CD14-positive monocyte (primary cell): ENCODE measurements at regions not wholly inside any gene's neighbourhood (a gene's known extent, or its start where the extent isn't known, plus 50 kb on each side); places are given as distances from the start of the nearest gene placed in this dataset.

ENCODE experiments used
- DNase-seq, 3 donors: peaks; one replicate each; pipeline ENCODE4 v3.0.0-alpha.2; 2011 to 2022
- H2AFZ ChIP-seq: 2 replicates; pipeline ENCODE4 v1.6.0; 2012; ENCODE audit warnings: mild to moderate bottlenecking, low read depth, low read length, inconsistent platforms; ENCODE audit not compliant: insufficient read depth, poor library complexity, severe bottlenecking
- H3K27ac ChIP-seq, 2 donors: 1 replicate in 1 of 2; 2 replicates in 1 of 2; pipeline ENCODE4 v1.5.1; 2012 to 2013; ENCODE audit warnings: low read length in 2 of 2, control low read depth in 1 of 2, inconsistent platforms in 1 of 2, low read depth in 1 of 2, mild to moderate bottlenecking in 1 of 2
- H3K27me3 ChIP-seq, 2 donors: one replicate each; pipeline versions ENCODE4 v1.6.0 to v1.6.1; 2011 to 2013; ENCODE audit warnings: low read length in 2 of 2; ENCODE audit not compliant: control insufficient read depth in 2 of 2, insufficient read depth in 2 of 2
- H3K36me3 ChIP-seq, 2 donors: replicated peaks in 1 of 2; 1 replicate in 1 of 2; 2 replicates in 1 of 2; pipeline versions ENCODE4 v1.5.1 to v1.6.1; 2012 to 2013; ENCODE audit warnings: low read length in 2 of 2, control low read depth in 1 of 2, inconsistent platforms in 1 of 2, mild to moderate bottlenecking in 1 of 2; ENCODE audit not compliant: insufficient read depth in 2 of 2, control insufficient read depth in 1 of 2
- H3K4me1 ChIP-seq, 2 donors: 1 replicate in 1 of 2; 2 replicates in 1 of 2; pipeline versions ENCODE4 v1.5.1 to v1.6.1; 2012 to 2013; ENCODE audit warnings: low read length in 2 of 2, control low read depth in 1 of 2, inconsistent platforms in 1 of 2, mild to moderate bottlenecking in 1 of 2, moderate library complexity in 1 of 2; ENCODE audit not compliant: insufficient read depth in 2 of 2, control insufficient read depth in 1 of 2
- H3K4me2 ChIP-seq: replicated peaks from 2 replicates; pipeline ENCODE3; 2012; ENCODE audit warnings: low read length, moderate library complexity, mild to moderate bottlenecking; ENCODE audit not compliant: poor library complexity, severe bottlenecking; ENCODE audit errors: extremely low read depth
- H3K4me3 ChIP-seq, 3 experiments: fragments of 200-600 bp in 1 of 3; sonication (generic) in 1 of 3; replicated peaks in 1 of 3; 1 replicate in 2 of 3; 2 replicates in 1 of 3; pipeline ENCODE4 v1.5.1; 2011 to 2013; ENCODE audit warnings: low read length in 3 of 3, mild to moderate bottlenecking in 3 of 3, control low read depth in 2 of 3, low read depth in 2 of 3, inconsistent platforms in 1 of 3, moderate library complexity in 1 of 3
- H3K79me2 ChIP-seq: 2 replicates; pipeline ENCODE4 v1.6.0; 2012; ENCODE audit warnings: mild to moderate bottlenecking, control low read depth, inconsistent platforms, low read length, moderate library complexity; ENCODE audit not compliant: insufficient read depth
- H3K9ac ChIP-seq: 2 replicates; pipeline ENCODE4 v1.6.0; 2017; ENCODE audit warnings: low read length, mild to moderate bottlenecking; ENCODE audit not compliant: insufficient read depth, poor library complexity, severe bottlenecking
- H3K9me3 ChIP-seq, 2 donors: replicated peaks in 1 of 2; 1 replicate in 1 of 2; 2 replicates in 1 of 2; pipeline versions ENCODE4 v1.5.1 to v1.6.1; 2012 to 2013; ENCODE audit warnings: low read length in 2 of 2, control low read depth in 1 of 2; ENCODE audit not compliant: control insufficient read depth in 1 of 2, insufficient read depth in 1 of 2
- H4K20me1 ChIP-seq: 2 replicates; pipeline ENCODE4 v1.6.0; 2012; ENCODE audit warnings: mild to moderate bottlenecking, low read length, control low read depth, moderate library complexity; ENCODE audit not compliant: insufficient read depth
- H3K27ac Mint-ChIP-seq, 7 donors: one replicate each; pipeline ENCODE4 v1.8.0; 2020; ENCODE audit warnings: mild to moderate bottlenecking in 7 of 7, mixed read lengths in 7 of 7, moderate library complexity in 6 of 7, inconsistent platforms in 2 of 7
- H3K27me3 Mint-ChIP-seq, 3 donors: one replicate each; pipeline ENCODE4 v1.8.0; 2021 to 2022; ENCODE audit warnings: low read depth in 3 of 3, mild to moderate bottlenecking in 3 of 3, mixed read lengths in 3 of 3, moderate library complexity in 3 of 3, inconsistent platforms in 1 of 3
- H3K36me3 Mint-ChIP-seq, 2 donors: one replicate each; pipeline ENCODE4 v1.8.0; 2020; ENCODE audit warnings: mixed read lengths in 2 of 2, inconsistent platforms in 1 of 2, mild to moderate bottlenecking in 1 of 2
- H3K4me1 Mint-ChIP-seq: one replicate; pipeline ENCODE4 v1.8.0; 2020; ENCODE audit warnings: mild to moderate bottlenecking, mixed read lengths
- H3K4me3 Mint-ChIP-seq, 2 donors: one replicate each; pipeline ENCODE4 v1.8.0; 2020; ENCODE audit warnings: mild to moderate bottlenecking in 2 of 2, mixed read lengths in 2 of 2, moderate library complexity in 1 of 2
- H3K9me3 Mint-ChIP-seq, 7 donors: one replicate each; pipeline ENCODE4 v1.8.0; 2020 to 2022; ENCODE audit warnings: mixed read lengths in 7 of 7, mild to moderate bottlenecking in 6 of 7, moderate library complexity in 6 of 7, inconsistent platforms in 2 of 7
- WGBS: methylation state at CpG from one replicate; pipeline ENCODE4 v1.1.5; 2013; ENCODE audit warnings: missing lambda C conversion rate; ENCODE audit not compliant: insufficient coverage; 5-methylcytosine and 5-hydroxymethylcytosine counted together
- intact Hi-C, 2 donors: fragments of 100-400 bp; cut with micrococcal nuclease; formaldehyde crosslinking; loops; one replicate each; pipeline versions ENCODE4 v1.15.0 to v1.15.1; 2023
- TF ChIP-seq, protein P1 (sequence below): fragments of 200-600 bp; IDR thresholded peaks from one replicate; pipeline ENCODE4 v1.8.0; 2022; ENCODE audit warnings: antibody characterized with exemption, mild to moderate bottlenecking

DNA sequence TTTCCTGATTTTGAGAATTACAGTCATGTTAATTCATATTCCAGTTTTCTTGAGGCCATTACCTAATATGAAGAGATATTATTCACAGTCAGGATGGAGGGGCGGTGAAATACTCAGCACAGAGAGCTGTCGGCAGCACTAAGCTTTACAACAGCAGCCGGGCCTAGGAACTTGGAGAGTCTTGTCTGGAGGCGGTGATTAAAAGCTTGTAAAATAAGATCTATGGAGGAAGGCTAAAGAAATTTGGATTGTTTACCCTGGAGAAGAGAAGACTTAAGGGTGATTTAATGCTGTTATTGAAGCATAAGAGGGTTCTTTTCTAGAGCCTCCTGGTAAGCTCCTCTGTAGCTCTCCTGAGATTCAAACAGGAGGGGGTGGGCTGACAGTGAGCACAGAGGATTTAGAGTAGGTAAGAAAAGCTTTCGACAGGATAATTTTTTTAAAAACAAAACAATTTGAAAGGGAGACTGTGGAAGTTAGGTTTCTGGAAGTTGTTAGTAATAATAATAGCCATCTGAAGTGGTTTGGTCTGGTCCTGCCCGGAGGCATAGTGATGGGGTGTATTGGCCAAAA is 406.3 kb upstream of the ADAMTSL1 start:
- Mint-ChIP-seq H3K27me3 (no peaks in the 10 kb centered on the region), H3K4me1 (no peaks in the 10 kb centered on the region), H3K4me3 (no peak overlapping the region), H3K9me3 (no peaks in the 10 kb centered on the region), H3K27ac (no peak overlapping the region), H3K36me3 (no peaks in the 10 kb centered on the region)
- Histone ChIP-seq H3K27me3 (no peaks in the 10 kb centered on the region), H3K27ac (no peak overlapping the region), H3K79me2 (no peaks in the 10 kb centered on the region), H3K4me1 (no peaks in the 10 kb centered on the region), H3K9me3 (no peaks in the 10 kb centered on the region), H3K36me3 (no peaks in the 10 kb centered on the region), H2AFZ (no peak overlapping the region), H3K4me3 (no peak overlapping the region), H4K20me1 (no peaks in the 10 kb centered on the region), H3K9ac (no peak overlapping the region), H3K4me2 (no peak overlapping the region)
- 98% methylated on average over 5 of the region's 6 CpGs for WGBS
- no peak for DNase-seq
- TF ChIP-seq, protein P1, sequence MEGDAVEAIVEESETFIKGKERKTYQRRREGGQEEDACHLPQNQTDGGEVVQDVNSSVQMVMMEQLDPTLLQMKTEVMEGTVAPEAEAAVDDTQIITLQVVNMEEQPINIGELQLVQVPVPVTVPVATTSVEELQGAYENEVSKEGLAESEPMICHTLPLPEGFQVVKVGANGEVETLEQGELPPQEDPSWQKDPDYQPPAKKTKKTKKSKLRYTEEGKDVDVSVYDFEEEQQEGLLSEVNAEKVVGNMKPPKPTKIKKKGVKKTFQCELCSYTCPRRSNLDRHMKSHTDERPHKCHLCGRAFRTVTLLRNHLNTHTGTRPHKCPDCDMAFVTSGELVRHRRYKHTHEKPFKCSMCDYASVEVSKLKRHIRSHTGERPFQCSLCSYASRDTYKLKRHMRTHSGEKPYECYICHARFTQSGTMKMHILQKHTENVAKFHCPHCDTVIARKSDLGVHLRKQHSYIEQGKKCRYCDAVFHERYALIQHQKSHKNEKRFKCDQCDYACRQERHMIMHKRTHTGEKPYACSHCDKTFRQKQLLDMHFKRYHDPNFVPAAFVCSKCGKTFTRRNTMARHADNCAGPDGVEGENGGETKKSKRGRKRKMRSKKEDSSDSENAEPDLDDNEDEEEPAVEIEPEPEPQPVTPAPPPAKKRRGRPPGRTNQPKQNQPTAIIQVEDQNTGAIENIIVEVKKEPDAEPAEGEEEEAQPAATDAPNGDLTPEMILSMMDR, result no peak
- intact Hi-C loops, result no loop called here

DNA sequence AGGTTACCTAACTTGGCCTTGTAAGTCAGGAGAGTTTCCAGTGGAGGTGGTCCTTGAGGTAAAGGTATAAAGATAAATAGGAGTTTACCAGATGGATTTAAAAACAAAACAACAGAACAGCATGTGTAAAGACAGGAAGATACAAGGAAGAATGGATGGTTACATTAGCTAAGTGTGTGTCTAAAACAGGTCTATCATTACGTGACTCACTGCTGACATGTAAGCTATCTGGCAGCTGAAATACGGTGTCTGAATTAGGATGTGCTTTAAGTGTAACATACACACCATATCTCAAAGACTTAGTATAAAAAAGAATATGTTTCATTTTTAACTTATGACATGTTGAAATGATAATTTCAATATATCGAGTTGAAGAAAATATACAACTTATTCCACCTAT is 405.1 kb upstream of the ADAMTSL1 start:
- Histone ChIP-seq H3K36me3 (no peaks in the 10 kb centered on the region), H3K9ac (no peak overlapping the region), H3K4me3 (no peak overlapping the region), H2AFZ (no peak overlapping the region), H3K9me3 (no peaks in the 10 kb centered on the region), H3K4me2 (no peak overlapping the region), H4K20me1 (no peaks in the 10 kb centered on the region), H3K79me2 (no peaks in the 10 kb centered on the region), H3K27ac (no peak overlapping the region), H3K4me1 (no peaks in the 10 kb centered on the region), H3K27me3 (no peaks in the 10 kb centered on the region)
- no peak overlapping the region for H3K4me3 Mint-ChIP-seq
- H3K27ac Mint-ChIP-seq, result no peak overlapping the region
- H3K36me3 Mint-ChIP-seq, result no peaks in the 10 kb centered on the region
- TF ChIP-seq, protein P1, result no peak
- no CpG with 5 or more reads among the region's 3 CpGs for WGBS
- intact Hi-C loops, result no loop called here
- no peaks in the 10 kb centered on the region for H3K9me3 Mint-ChIP-seq
- no peak for DNase-seq
- no peaks in the 10 kb centered on the region for H3K4me1 Mint-ChIP-seq
- H3K27me3 Mint-ChIP-seq, result no peaks in the 10 kb centered on the region
